ENCODE measurements at regions not wholly inside any gene's neighbourhood (a gene's known extent, or its start where the extent isn't known, plus 50 kb on each side); places are given as distances from the start of the nearest gene placed in this dataset.

GRCh38 chr7:94277236-94277635 is 117.5 kb upstream of the COL1A2 start:
- Histone ChIP-seq H4K20me1 (ENCODE audit: insufficient read depth, low read length) (no peaks in the 10 kb centered on the region), H3K36me3 (ENCODE audit: insufficient read depth, low read length) (no peaks in the 10 kb centered on the region), H3K9me2 (ENCODE audit: insufficient read depth, low read length) (no peaks in the 10 kb centered on the region), H3K4me3 (ENCODE audit: low read depth, low read length, poor library complexity, severe bottlenecking) (no peak overlapping the region), H3K4me1 (ENCODE audit: insufficient read depth, low read length, poor library complexity, severe bottlenecking) (no peaks in the 10 kb centered on the region), H3K9me3 (ENCODE audit: low read length) (no peaks in the 10 kb centered on the region), H2AFZ (ENCODE audit: low read length) (no peak overlapping the region), H3K4me2 (ENCODE audit: low read length) (no peak overlapping the region), H3K27ac (ENCODE audit: low read depth, low read length, poor library complexity, severe bottlenecking) (no peak overlapping the region), H3K79me2 (ENCODE audit: insufficient read depth, low read depth, low read length) (no peaks in the 10 kb centered on the region)
- ChIA-PET CTCF (ENCODE audit: unreplicated experiment) (no interaction called here), POLR2A (no interaction called here)
- no peak for DNase-seq (ENCODE audit: low spot score)
- no TSS peak for BruUV-seq (replicated peaks)
- intact Hi-C loops (cut with micrococcal nuclease; ENCODE audit: unreplicated experiment), result loop anchor here (2.0 to 5.0 kb wide), 2 partner anchors 375 to 478 kb away; no protein-coding TSS in a partner anchor
- no peak for TF ChIP-seq EZH2phosphoT487 (IDR thresholded peaks at IDR 0.05; ENCODE audit: borderline replicate concordance, low read depth, low read length)
- TF ChIP-seq CTCF (conservative IDR thresholded peaks at IDR 0.05; ENCODE audit: low read length), result no peak

- Histone ChIP-seq H3K9me3 (ENCODE audit: low read length) (no peaks in the 10 kb centered on the region), H3K4me2 (ENCODE audit: low read length) (no peak overlapping the region), H3K4me1 (ENCODE audit: insufficient read depth, low read length, poor library complexity, severe bottlenecking) (no peaks in the 10 kb centered on the region), H3K27ac (ENCODE audit: low read depth, low read length, poor library complexity, severe bottlenecking) (no peak overlapping the region), H3K36me3 (ENCODE audit: insufficient read depth, low read length) (no peaks in the 10 kb centered on the region), H3K79me2 (ENCODE audit: insufficient read depth, low read depth, low read length) (no peaks in the 10 kb centered on the region), H2AFZ (ENCODE audit: low read length) (no peak overlapping the region), H3K9me2 (ENCODE audit: insufficient read depth, low read length) (no peaks in the 10 kb centered on the region), H3K4me3 (ENCODE audit: low read depth, low read length, poor library complexity, severe bottlenecking) (no peak overlapping the region), H4K20me1 (ENCODE audit: insufficient read depth, low read length) (no peaks in the 10 kb centered on the region)
- TF ChIP-seq EZH2phosphoT487 (IDR thresholded peaks at IDR 0.05; ENCODE audit: borderline replicate concordance, low read depth, low read length) (no peak), CTCF (conservative IDR thresholded peaks at IDR 0.05; ENCODE audit: low read length) (no peak)
- ChIA-PET POLR2A (interaction anchor here (0.7 kb wide), 1 partner anchor 511 kb away, joined by 3 read pairs; no protein-coding TSS in a partner anchor), CTCF (ENCODE audit: unreplicated experiment) (no interaction called here)
- BruUV-seq (replicated peaks), result no TSS peak
- intact Hi-C loops (cut with micrococcal nuclease; ENCODE audit: unreplicated experiment), result no loop called here
- no peak for DNase-seq (ENCODE audit: low spot score)
Measured at GRCh38 chr7:94280851-94281250, 113.8 kb upstream of the COL1A2 start.

- TF ChIP-seq CTCF (conservative IDR thresholded peaks at IDR 0.05; ENCODE audit: low read length), result no peak
- TF ChIP-seq EZH2phosphoT487 (IDR thresholded peaks at IDR 0.05; ENCODE audit: borderline replicate concordance, low read depth, low read length), result no peak
- Histone ChIP-seq H3K9me3 (ENCODE audit: low read length) (no peaks in the 10 kb centered on the region), H3K36me3 (ENCODE audit: insufficient read depth, low read length) (no peaks in the 10 kb centered on the region)
Measured at GRCh38 chr7:94284104-94284503, 110.6 kb upstream of the COL1A2 start.

More at GRCh38 chr7:94284104-94284503, 110.6 kb upstream of the COL1A2 start:
- CTCF ChIA-PET (ENCODE audit: unreplicated experiment), result no interaction called here
- H3K79me2 ChIP-seq (ENCODE audit: insufficient read depth, low read depth, low read length), result no peaks in the 10 kb centered on the region
- POLR2A ChIA-PET, result no interaction called here
- no peaks in the 10 kb centered on the region for H3K4me1 ChIP-seq (ENCODE audit: insufficient read depth, low read length, poor library complexity, severe bottlenecking)
- no peaks in the 10 kb centered on the region for H4K20me1 ChIP-seq (ENCODE audit: insufficient read depth, low read length)
- intact Hi-C loops (cut with micrococcal nuclease; ENCODE audit: unreplicated experiment), result no loop called here
- DNase-seq (ENCODE audit: low spot score), result no peak
- no peak overlapping the region for H3K4me3 ChIP-seq (ENCODE audit: low read depth, low read length, poor library complexity, severe bottlenecking)
- no peaks in the 10 kb centered on the region for H3K9me2 ChIP-seq (ENCODE audit: insufficient read depth, low read length)
- no peak overlapping the region for H3K27ac ChIP-seq (ENCODE audit: low read depth, low read length, poor library complexity, severe bottlenecking)
- no peak overlapping the region for H2AFZ ChIP-seq (ENCODE audit: low read length)
- no TSS peak for BruUV-seq (replicated peaks)
- H3K4me2 ChIP-seq (ENCODE audit: low read length), result no peak overlapping the region

Measured in OCI-LY7 (cell line).